H9 (cell line): ENCODE measurements at regions not wholly inside any gene's neighbourhood (a gene's known extent, or its start where the extent isn't known, plus 50 kb on each side); places are given as distances from the start of the nearest gene placed in this dataset.

Source experiments
- DNase-seq: peaks from one replicate; pipeline ENCODE4 v3.0.0-alpha.2; 2017
- H2AFZ ChIP-seq: one replicate; pipeline ENCODE4 v1.6.1; 2013; ENCODE audit warnings: mild to moderate bottlenecking, low read length, control low read depth, moderate library complexity
- H2AK5ac ChIP-seq: 2 replicates; pipeline ENCODE4 v1.6.1; 2013; ENCODE audit warnings: low read length, control low read depth, mixed read lengths; ENCODE audit not compliant: insufficient read length
- H2BK120ac ChIP-seq: one replicate; pipeline ENCODE4 v1.6.1; 2013; ENCODE audit warnings: low read depth, mild to moderate bottlenecking, low read length, control low read depth, inconsistent platforms; ENCODE audit not compliant: poor library complexity, severe bottlenecking
- H2BK12ac ChIP-seq: 2 replicates; pipeline ENCODE4 v1.6.1; 2013; ENCODE audit warnings: low read length, control low read depth, mixed read lengths, low read depth; ENCODE audit not compliant: insufficient read length
- H2BK15ac ChIP-seq: 2 replicates; pipeline ENCODE4 v1.6.1; 2013; ENCODE audit warnings: low read depth, low read length, control low read depth
- H2BK20ac ChIP-seq: one replicate; pipeline ENCODE4 v1.6.1; 2013; ENCODE audit warnings: low read depth, mild to moderate bottlenecking, low read length, control low read depth, inconsistent platforms; ENCODE audit not compliant: poor library complexity, severe bottlenecking
- H2BK5ac ChIP-seq: 2 replicates; pipeline ENCODE4 v1.6.1; 2013; ENCODE audit warnings: low read length, control low read depth, mixed read lengths; ENCODE audit not compliant: insufficient read length
- H3K14ac ChIP-seq: 2 replicates; pipeline ENCODE4 v1.6.1; 2013; ENCODE audit warnings: low read length, control low read depth; ENCODE audit not compliant: insufficient read depth
- H3K18ac ChIP-seq: 2 replicates; pipeline ENCODE4 v1.6.1; 2013; ENCODE audit warnings: low read depth, mild to moderate bottlenecking, mixed read lengths, low read length, control low read depth; ENCODE audit not compliant: insufficient read length
- H3K23ac ChIP-seq: 2 replicates; pipeline ENCODE4 v1.6.1; 2013; ENCODE audit warnings: low read length, control low read depth, mixed read lengths, low read depth; ENCODE audit not compliant: insufficient read length
- H3K23me2 ChIP-seq: 2 replicates; pipeline ENCODE4 v1.6.1; 2013; ENCODE audit warnings: low read depth, mild to moderate bottlenecking, mixed read lengths, low read length, control low read depth; ENCODE audit not compliant: insufficient read length, poor library complexity, severe bottlenecking
- H3K27ac ChIP-seq: 2 replicates; pipeline ENCODE4 v1.5.1; 2013; ENCODE audit warnings: low read length, control low read depth, mixed read lengths, low read depth; ENCODE audit not compliant: insufficient read length
- H3K27me3 ChIP-seq: 2 replicates; pipeline ENCODE4 v1.6.1; 2013; ENCODE audit warnings: low read length, control low read depth, inconsistent platforms; ENCODE audit not compliant: insufficient read depth
- H3K4ac ChIP-seq: 2 replicates; pipeline ENCODE4 v1.6.1; 2013; ENCODE audit warnings: low read depth, mild to moderate bottlenecking, control low read depth, inconsistent platforms, low read length, moderate library complexity
- H3K4me1 ChIP-seq: 2 replicates; pipeline ENCODE4 v1.6.1; 2013; ENCODE audit warnings: low read length, control low read depth, inconsistent platforms; ENCODE audit not compliant: insufficient read depth
- H3K4me2 ChIP-seq: 2 replicates; pipeline ENCODE4 v1.6.1; 2013; ENCODE audit warnings: low read length, control low read depth, mixed read lengths; ENCODE audit not compliant: insufficient read length, insufficient read depth
- H3K56ac ChIP-seq: 2 replicates; pipeline ENCODE4 v1.6.1; 2013; ENCODE audit warnings: low read depth, mild to moderate bottlenecking, mixed read lengths, low read length, control low read depth; ENCODE audit not compliant: insufficient read length
- H3K79me1 ChIP-seq: 2 replicates; pipeline ENCODE4 v1.6.1; 2013; ENCODE audit warnings: low read depth, mild to moderate bottlenecking, moderate library complexity, low read length, control low read depth, inconsistent platforms; ENCODE audit not compliant: insufficient read depth, poor library complexity, severe bottlenecking
- H3K79me2 ChIP-seq: 2 replicates; pipeline ENCODE4 v1.6.1; 2013; ENCODE audit warnings: low read length, control low read depth, inconsistent platforms; ENCODE audit not compliant: insufficient read depth
- H3K9ac ChIP-seq: 2 replicates; pipeline ENCODE4 v1.6.1; 2013; ENCODE audit warnings: low read length, control low read depth, mixed read lengths; ENCODE audit not compliant: insufficient read length; ENCODE audit errors: extremely low read depth
- H3K9me3 ChIP-seq: one replicate; pipeline ENCODE4 v1.6.1; 2013; ENCODE audit warnings: low read depth, low read length, inconsistent platforms; ENCODE audit not compliant: control insufficient read depth
- H3T11ph ChIP-seq: one replicate; pipeline ENCODE4 v1.6.1; 2013; ENCODE audit warnings: mild to moderate bottlenecking, low read length, control low read depth, inconsistent platforms
- H4K20me1 ChIP-seq: one replicate; pipeline ENCODE4 v1.6.1; 2013; ENCODE audit not compliant: control insufficient read depth, insufficient read length, insufficient read depth
- H4K5ac ChIP-seq: 2 replicates; pipeline ENCODE4 v1.6.1; 2013; ENCODE audit warnings: low read depth, mild to moderate bottlenecking, mixed read lengths, low read length, control low read depth; ENCODE audit not compliant: insufficient read length
- H4K8ac ChIP-seq: replicated peaks from 2 replicates; pipeline ENCODE4 v1.6.1; 2013; ENCODE audit warnings: low read length, control low read depth, mixed read lengths, low read depth; ENCODE audit not compliant: insufficient read length
- H4K91ac ChIP-seq: 2 replicates; pipeline ENCODE4 v1.6.1; 2013; ENCODE audit warnings: low read depth, mild to moderate bottlenecking, moderate library complexity, mixed read lengths, low read length, control low read depth; ENCODE audit not compliant: insufficient read length
- H3K27ac Mint-ChIP-seq, 3 experiments: 2 replicates in 2 of 3; 3 replicates in 1 of 3; pipeline ENCODE4 v1.8.0; 2020 to 2021; ENCODE audit warnings: mixed read lengths in 3 of 3, mild to moderate bottlenecking in 1 of 3, moderate library complexity in 1 of 3
- H3K27me3 Mint-ChIP-seq: 2 replicates; pipeline ENCODE4 v1.8.0; 2021; ENCODE audit warnings: low read depth, mild to moderate bottlenecking, moderate library complexity, mixed read lengths
- H3K36me3 Mint-ChIP-seq, 3 experiments: 2 replicates in 2 of 3; 3 replicates in 1 of 3; pipeline ENCODE4 v1.8.0; 2020 to 2021; ENCODE audit warnings: low read depth in 3 of 3, mixed read lengths in 3 of 3; ENCODE audit not compliant: insufficient read depth in 1 of 3
- H3K4me1 Mint-ChIP-seq, 2 experiments: 2 replicates each; pipeline ENCODE4 v1.8.0; 2020; ENCODE audit warnings: mixed read lengths in 2 of 2
- H3K4me3 Mint-ChIP-seq, 2 experiments: 2 replicates in 1 of 2; 3 replicates in 1 of 2; pipeline ENCODE4 v1.8.0; 2020 to 2021; ENCODE audit warnings: mild to moderate bottlenecking in 2 of 2, mixed read lengths in 2 of 2, moderate library complexity in 1 of 2
- H3K9me3 Mint-ChIP-seq, 2 experiments: 2 replicates in 1 of 2; 3 replicates in 1 of 2; pipeline ENCODE4 v1.8.0; 2020; ENCODE audit warnings: mild to moderate bottlenecking in 2 of 2, mixed read lengths in 2 of 2, moderate library complexity in 1 of 2
- WGBS: extraction: QIAGEN DNeasy Blood & Tissue Kit; methylation state at CpG from one replicate; pipeline ENCODE4 v1.1.7; 2013; ENCODE audit warnings: missing lambda C conversion rate, low lambda C conversion rate, mixed read lengths; ENCODE audit not compliant: insufficient read length; ENCODE audit errors: extremely low coverage; 5-methylcytosine and 5-hydroxymethylcytosine counted together
- TF ChIP-seq, protein P1 (sequence below): fragments of 200-600 bp; sonication (generic); conservative IDR thresholded peaks from 3 replicates; pipeline ENCODE4 v1.8.0; 2021; ENCODE audit warnings: antibody characterized with exemption, mild to moderate bottlenecking

DNA sequence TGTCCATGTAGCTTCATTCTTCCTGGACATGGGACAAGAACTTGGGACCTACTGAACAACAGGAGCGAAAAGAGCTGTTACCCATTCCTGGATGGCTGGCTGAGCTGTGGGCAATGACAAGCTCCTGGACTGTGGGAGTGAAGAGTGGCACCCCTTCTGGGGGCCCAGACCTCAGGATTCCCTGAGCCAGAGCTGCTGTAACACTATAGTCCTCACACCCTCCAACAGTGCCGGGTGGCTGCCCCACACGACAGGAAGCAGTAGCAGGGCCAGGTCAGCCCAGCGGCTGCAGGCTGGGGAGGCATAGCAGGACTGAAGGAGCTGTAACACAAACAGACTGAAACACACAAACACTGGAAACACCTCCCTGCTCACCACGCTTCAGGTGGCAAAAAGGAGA lies 169.7 kb upstream of the IRX2 start:
- no peak overlapping the region for H3K4ac ChIP-seq
- no peak overlapping the region for H2BK15ac ChIP-seq
- H3K4me2 ChIP-seq: no peak overlapping the region
- H3K9ac ChIP-seq: no peak overlapping the region
- Mint-ChIP-seq H3K4me3 (no peak overlapping the region), H3K36me3 (peaks cover 9 to 26% (median 17%) of the 10 kb centered on the region in 3 experiments), H3K27me3 (peaks cover 11% of the 10 kb centered on the region), H3K27ac (no peak overlapping the region), H3K9me3 (peaks cover 15 to 19% of the 10 kb centered on the region in 2 experiments), H3K4me1 (peaks cover 25 to 27% of the 10 kb centered on the region in 2 experiments)
- no peak overlapping the region for H2AK5ac ChIP-seq
- H3K56ac ChIP-seq: no peak overlapping the region
- H3K9me3 ChIP-seq: peaks cover 18% of the 10 kb centered on the region
- H2BK5ac ChIP-seq: no peak overlapping the region
- H4K8ac ChIP-seq: no peak overlapping the region
- H2AFZ ChIP-seq: no peak overlapping the region
- no peak overlapping the region for H4K5ac ChIP-seq
- H3K79me2 ChIP-seq: no peaks in the 10 kb centered on the region
- H3K23me2 ChIP-seq: no peaks in the 10 kb centered on the region
- WGBS: no CpG with 5 or more reads among the region's 5 CpGs
- no peak overlapping the region for H2BK120ac ChIP-seq
- no peak overlapping the region for H2BK20ac ChIP-seq
- H2BK12ac ChIP-seq: no peak overlapping the region
- H3K27me3 ChIP-seq: no peaks in the 10 kb centered on the region
- H3K14ac ChIP-seq: no peak overlapping the region
- no peak overlapping the region for H3K23ac ChIP-seq
- no peaks in the 10 kb centered on the region for H3K4me1 ChIP-seq
- H4K20me1 ChIP-seq: no peaks in the 10 kb centered on the region
- H3K79me1 ChIP-seq: no peaks in the 10 kb centered on the region
- H3K27ac ChIP-seq: no peak overlapping the region
- H3T11ph ChIP-seq: no peak overlapping the region
- no peak overlapping the region for H4K91ac ChIP-seq
- H3K18ac ChIP-seq: no peak overlapping the region
- TF ChIP-seq, protein P1, sequence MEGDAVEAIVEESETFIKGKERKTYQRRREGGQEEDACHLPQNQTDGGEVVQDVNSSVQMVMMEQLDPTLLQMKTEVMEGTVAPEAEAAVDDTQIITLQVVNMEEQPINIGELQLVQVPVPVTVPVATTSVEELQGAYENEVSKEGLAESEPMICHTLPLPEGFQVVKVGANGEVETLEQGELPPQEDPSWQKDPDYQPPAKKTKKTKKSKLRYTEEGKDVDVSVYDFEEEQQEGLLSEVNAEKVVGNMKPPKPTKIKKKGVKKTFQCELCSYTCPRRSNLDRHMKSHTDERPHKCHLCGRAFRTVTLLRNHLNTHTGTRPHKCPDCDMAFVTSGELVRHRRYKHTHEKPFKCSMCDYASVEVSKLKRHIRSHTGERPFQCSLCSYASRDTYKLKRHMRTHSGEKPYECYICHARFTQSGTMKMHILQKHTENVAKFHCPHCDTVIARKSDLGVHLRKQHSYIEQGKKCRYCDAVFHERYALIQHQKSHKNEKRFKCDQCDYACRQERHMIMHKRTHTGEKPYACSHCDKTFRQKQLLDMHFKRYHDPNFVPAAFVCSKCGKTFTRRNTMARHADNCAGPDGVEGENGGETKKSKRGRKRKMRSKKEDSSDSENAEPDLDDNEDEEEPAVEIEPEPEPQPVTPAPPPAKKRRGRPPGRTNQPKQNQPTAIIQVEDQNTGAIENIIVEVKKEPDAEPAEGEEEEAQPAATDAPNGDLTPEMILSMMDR: no peak
- DNase-seq: no peak
